ENCODE measurements at regions not wholly inside any gene's neighbourhood (a gene's known extent, or its start where the extent isn't known, plus 50 kb on each side); places are given as distances from the start of the nearest gene placed in this dataset.
"Not testable (repeated sequence)": the region's sequence is repeated elsewhere in the genome, so short reads cannot be mapped to it uniquely, and the experiment has no call there.

DNA sequence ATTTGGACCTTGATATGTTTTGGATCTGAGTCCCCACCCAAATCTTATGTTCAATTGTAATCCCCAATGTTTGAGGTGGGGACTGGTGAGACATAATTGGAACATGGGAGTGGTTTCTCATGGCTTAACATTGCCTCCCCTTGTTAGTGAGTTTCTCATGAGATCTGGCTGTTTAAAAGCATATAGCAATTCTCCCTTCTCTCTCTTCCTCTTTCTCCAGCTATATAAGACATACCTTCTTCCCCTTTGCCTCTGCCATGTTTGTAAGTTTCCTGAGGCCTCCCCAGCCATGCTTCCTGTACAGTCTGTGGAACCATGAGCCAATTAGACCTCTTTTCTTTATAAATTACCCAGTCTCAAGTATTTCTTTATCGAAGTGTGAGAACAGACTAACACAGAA lies 692.4 kb downstream of the KCNT2 start:
- no peak for DNase-seq (ENCODE audit: low spot score)

DNA sequence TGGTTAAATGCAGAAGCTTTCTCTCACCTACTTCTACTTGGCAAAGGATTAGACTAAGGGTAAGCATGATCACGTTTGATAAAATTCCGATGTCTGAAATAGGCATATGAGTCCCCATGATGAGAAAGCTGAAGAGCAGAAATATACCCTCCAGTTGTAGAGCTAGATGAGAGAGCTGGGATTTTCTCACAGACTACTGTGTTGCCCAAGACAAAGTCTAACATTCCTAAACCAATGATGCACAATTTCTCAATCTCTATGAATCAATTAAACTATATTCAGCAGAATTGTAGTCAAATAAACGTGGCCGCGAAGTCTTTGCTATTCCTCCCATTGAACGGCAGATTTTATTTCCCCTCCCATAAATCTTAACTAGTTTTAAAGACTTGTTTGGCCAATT lies 699.2 kb downstream of the KCNT2 start:
- no peak for DNase-seq (ENCODE audit: low spot score)

DNA sequence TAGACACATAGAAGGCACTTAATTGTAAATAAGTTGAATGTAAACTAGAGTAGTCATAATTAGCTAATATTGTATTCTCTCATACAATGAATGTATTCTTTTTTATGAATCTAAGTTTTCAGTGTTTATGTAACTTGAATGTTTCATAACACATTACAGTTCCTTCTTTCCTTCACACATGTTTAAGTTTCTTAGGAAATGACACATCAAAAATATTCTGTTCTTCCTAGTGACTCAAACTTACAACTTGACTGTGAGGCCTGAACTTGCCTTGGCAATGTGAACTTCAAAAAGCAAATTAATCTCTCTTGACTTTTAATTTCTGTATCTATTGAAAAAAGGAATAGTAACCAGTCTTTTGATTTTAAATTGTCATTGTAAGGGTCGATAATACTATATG lies 700.1 kb downstream of the KCNT2 start:
- no peak for DNase-seq (ENCODE audit: low spot score)

DNA sequence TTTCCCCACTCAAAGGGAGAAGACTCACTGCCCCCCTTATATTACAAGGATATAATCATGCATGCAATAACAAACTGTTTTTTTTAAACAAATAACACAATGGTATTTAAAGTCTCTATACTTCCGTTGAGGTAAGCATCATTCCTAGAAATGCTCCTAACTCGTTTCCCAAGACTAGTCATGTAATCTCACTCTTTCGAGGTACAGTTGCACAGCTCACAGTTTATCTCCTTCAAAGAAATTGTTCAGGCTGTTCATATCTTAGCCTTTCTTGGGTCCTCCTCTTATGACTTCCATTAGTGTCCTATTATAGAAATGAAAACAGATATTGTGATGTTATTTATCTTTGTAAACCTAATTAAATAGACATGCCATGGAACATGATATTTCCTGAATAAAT lies 705.0 kb downstream of the KCNT2 start:
- no peak for DNase-seq (ENCODE audit: low spot score)

DNA sequence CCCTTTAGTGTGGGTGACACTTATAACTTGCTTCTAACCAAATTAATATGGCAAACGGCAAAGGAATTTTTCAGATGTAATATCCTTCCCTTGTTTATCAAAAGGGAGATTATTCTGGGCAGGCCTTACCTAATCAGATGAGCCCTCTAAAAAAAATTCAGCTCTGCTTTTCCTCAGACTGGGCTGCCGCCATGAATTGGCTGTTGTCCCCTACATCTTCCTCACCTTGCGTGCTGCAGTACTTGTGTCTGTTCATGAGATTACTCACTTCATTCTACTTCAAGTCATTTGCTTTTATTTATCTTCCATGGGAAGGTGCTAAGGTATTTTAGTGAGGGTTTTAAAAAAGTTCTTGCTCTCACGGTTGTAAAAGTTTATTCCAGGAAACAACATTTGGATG lies 705.5 kb downstream of the KCNT2 start:
- no peak for DNase-seq (ENCODE audit: low spot score)

DNA sequence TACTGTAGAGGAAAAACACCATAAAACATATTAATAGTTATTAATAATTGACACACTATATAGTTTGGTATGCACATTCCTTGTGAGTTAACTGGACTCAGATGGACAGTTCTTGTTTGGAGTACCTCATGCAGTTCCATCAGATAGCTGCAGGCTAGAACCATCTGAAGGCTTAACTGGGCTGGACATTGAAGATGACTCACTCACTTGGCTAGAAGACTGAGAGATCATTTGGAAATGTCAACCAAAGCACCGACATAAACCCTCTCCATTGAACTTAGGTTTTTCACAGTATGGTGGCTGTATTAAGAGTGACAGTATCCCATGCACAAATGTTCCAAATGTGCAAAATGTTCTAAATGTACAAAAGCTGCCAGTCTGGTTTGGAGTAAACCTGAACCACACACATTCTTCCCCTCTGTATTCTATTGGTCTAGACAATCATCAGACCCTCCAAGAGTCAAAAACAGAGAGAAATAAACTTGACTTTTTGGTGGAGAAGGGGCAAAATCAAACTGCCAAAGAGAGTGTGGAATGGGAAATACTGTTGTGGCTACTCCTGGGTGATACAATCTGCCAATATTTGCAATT lies 708.4 kb downstream of the KCNT2 start:
- DNase-seq (ENCODE audit: low spot score) = no peak

DNA sequence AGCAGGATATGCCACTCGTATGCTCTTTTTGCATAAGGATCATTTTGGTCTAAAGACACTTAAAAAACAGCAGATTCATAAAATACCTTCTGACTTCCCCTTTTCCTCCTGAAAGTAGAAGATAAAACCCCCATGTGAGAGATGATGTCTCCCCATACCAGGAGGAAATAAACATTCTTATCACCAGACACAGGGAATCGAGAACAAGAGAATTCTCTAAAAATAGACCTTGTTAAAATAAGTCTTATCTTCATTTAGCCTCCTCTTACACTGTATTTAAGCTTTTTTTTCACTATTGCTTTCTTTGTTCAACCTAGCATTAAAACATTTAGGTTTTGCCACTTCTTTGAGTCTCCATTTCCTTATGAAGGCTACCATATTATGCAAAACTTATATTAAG lies 709.3 kb downstream of the KCNT2 start:
- no peak for DNase-seq (ENCODE audit: low spot score)

DNA sequence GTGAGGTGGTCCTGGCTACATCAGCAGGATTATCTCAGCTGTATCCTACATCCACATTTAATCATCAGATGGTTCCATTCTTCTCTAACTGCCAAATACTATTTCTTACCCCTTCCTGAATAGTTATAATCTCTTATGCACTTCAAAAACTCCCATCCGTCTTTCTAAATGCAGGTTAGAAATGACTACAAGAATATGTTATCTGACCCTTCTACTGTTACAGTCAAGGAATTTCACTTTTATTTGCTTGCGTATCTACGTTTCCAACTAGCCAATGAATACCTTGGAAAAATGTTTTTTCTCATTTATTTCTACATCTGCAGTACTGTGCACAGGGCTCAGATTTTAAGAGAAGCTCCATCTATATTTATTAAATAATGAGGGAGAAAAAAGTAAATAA lies 709.9 kb downstream of the KCNT2 start:
- DNase-seq (ENCODE audit: low spot score) = no peak

DNA sequence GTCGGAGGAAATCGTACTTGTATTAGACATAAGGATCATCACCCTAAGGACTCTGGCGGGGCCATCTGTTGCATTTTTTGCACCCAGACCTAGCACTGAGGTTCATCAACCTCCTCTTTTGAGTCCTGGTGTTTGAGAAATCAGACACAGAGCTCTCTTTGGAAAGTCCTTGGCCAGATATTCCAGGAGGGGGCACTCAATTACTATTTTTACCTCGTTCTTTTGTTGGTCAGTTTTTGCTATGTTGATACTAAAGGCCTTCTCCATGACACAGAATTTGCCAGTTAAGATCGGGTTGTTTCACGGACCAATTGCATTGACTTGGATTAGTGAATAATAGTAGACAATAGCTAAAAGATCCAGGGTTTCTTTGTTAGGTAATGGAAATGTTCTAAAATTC lies 711.2 kb downstream of the KCNT2 start:
- DNase-seq (ENCODE audit: low spot score) = no peak

DNA sequence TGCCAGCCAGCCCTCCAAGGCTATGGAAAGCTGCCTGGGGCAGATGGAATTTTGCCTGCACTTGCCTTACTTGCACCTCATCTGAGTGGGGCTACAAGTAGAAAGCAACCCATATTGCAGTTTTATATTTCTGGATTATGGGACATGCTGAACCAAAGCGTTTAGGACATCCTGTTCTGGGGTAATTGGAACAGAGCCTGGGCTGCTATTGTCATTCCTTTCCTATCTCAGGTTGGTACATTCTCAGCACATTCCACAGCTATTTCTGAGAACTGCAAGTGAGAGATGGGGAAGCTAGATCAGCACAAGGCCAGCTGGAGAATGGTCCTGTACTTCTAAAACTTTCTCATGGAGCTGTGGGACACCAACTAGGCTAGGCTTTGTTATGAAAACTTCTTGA lies 713.8 kb downstream of the KCNT2 start:
- DNase-seq (ENCODE audit: low spot score) = no peak

DNA sequence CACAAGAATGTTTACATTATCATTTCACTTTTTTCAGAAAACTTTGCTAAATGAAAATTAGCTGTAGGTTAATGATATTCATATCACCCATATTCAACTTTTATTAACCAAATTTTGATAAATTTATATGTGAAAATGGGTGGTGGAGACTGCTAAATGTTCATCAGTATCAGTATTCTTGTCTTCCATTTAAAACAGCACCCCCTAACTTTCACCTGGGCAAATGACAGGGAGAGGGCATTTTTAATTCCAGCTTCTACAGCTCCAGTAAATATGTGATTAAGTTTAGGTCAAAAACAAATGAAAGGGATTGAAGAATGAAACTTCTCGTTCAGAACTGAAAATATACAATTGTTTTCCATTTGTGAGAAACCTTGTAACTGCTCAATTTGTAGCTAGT lies 722.2 kb downstream of the KCNT2 start:
- no peak for DNase-seq (ENCODE audit: low spot score)

DNA sequence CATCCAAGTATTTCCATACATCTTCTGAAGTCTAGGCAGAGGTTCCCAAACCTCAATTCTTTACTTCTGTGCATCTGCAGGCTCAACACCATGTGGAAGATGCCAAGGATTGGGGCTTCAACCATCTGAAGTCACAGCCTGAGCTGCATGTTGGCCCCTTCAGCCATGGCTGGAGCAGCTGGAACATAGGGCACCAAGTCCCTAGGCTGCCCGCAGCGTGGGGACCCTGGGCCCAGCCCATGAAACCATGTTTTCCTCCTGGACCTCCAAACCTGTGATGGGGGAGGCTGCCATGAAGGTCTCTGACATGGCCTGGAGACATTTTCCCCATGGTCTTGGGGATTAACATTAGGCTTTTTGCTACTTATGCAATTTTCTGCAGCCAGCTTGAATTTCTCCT lies 729.8 kb downstream of the KCNT2 start:
- DNase-seq (ENCODE audit: low spot score) = no peak

DNA sequence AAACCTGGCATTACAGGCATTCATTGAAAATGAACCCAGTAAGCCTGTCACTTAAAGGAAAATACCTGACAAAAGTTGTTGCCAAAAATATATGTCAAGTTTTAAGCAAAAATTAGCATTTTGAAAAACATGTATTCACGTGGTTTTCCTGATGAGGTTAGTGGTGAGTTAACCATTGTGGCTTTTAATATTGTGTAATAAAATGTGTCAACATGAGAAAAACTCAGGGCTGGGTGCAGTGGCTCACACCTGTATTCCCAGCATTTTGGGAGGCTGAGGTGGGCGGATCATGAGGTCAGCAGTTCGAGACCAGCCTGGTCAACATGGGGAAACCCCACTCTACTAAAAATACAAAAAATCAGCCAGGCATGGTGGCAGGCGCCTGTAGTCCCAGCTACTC lies 731.4 kb downstream of the KCNT2 start:
- DNase-seq (ENCODE audit: low spot score) = no peak

DNA sequence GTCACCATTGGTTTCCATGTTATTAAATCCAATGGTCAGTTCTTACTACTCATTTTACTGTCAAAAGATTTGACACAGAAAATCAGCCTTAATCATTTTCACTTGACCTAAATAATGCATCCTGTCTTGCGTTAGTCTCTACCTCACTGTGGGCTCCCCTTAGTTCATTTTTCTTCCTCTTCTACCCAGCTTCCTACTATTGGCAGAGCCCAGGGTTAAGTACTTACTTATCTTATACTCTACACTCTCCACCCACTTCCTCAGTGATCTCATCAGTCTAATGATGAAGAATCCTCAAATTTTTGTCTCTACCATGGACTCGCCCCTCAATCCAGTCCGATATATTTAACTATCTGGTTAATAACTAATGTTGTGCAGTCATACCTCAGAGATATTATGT lies 735.9 kb downstream of the KCNT2 start:
- DNase-seq (ENCODE audit: low spot score) = no peak

DNA sequence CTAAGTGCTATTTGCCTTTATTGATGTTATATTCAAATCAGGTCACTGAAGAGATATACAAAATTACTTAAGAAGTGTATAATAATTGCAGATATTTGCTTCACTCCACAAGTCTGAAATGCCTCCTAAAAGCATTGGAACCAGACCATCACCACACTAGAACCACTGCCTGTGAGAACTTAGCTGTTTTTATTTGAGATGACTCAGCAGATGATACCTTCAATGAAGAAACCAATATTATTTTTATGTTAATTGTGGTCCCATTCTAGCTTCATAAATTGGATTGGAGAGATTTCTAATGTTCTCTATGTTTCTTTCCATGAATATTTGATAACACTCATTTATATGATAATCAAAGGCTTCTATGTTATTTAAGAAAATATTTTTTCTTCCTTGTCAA lies 740.6 kb downstream of the KCNT2 start:
- no peak for DNase-seq (ENCODE audit: low spot score)

DNA sequence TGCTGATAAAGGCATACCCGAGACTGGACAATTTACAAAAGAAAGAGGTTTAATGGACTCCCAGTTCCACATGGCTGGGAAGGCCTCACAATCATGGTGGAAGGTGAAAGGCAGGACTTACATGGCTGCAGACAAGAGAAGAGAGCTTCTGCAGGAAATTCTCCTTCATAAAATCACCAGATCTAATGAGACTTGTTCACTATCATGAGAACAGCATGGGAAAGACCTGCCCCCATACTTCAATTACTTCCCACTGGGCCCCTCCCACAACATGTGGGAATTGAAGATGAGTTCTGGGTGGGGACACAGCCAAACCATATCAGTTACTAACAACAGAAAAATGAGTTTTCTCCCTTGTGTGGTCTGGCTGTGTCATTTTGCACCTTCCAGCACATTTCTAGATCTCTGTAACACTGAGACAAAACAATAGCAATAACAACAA lies 741.4 kb downstream of the KCNT2 start:
- DNase-seq (ENCODE audit: low spot score) = no peak

DNA sequence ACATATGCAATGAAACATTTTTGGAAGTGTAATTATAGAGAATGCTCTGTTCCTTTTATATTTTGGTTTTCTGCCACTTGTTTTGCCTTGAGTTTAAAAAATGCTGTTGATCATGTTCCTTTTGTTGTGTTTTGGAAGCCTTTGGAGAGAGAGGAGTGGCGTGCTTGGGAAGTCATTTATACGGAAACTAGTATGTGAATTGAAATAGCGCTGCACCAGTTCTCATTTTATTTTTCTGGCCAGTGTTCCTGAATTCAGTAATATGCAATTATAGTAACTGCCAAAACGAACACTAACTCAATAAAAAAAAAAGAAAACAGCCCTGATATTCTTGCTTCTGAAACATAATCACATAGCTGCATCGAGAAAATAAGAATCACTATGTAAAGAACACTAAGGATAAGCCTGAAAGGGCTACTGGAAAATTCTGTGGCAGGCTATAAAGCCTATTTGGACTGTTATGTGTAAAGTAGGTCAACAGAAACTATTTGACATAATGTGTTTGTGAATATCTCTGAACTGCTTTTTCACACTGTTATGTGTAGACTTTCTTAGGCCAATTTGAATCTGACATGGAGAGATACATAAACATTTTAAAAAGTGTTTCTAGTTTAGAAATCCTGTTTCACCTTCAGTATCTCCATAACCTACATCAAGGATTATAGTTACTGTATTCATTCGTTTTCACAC lies 742.0 kb downstream of the KCNT2 start:
- DNase-seq (ENCODE audit: low spot score) = peak; percentile 5

DNA sequence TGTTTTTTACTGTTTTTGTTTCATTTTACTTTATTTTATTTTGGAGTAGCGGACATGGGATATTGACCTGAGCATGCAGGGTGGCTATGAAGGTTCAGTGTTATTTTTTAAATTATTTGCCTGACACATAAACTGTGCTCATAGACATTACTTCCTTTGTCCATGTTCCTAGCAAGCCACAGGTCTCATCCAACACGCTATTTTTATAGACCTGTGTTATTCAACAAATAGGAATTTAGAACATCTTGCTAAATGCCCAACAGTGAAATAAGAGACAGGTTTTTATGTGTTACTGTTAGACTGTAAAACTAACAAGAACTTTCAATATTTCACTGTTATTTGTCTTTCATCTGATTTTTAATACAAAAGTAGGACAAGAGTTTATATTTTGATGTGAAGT lies 756.4 kb downstream of the KCNT2 start:
- no peak for DNase-seq (ENCODE audit: low spot score)

DNA sequence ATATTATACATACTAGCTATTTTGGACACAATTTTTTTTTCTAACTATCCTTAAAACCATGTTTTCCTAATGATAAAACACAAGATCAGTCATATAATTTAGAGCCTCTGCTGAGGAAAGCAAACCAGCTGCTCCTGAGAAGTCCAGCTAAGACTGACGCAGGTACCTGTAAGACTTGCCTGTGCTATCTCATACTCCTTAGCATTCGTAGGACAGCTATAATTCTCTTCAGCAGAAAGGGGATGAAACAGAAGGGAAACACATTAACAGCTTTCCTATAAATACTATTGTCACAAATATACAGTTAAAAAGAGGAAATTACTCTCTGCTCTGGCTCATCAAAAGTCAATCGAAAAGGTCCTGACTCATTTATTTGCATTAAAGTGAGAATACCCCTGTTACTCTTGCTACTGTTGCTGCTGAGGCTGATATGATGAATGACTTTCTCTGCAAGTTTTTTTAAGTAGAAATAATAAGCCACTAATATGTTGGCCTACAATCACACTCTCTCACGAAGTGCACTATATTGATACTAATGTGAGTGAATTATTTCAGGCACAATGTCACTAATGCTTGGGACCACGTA lies 757.1 kb downstream of the KCNT2 start:
- no peak for DNase-seq (ENCODE audit: low spot score)

DNA sequence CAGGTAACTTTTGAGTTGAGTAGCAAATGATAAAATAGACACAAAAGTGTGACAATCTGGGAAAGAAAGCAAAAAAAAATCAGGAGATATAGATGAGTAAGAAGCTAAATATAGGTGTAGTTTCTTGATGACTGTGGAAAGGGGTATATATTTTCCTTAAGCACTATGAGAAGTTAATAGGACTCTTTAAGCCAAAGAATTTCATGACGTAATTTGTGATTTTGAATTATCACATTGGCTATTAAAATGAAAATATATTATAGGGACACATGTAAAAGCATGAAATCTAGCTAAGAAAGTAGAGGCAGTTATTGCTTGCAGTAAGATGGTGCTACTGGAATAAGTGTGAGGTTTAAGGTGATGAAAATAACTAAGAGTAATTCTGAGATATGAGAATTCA lies 759.1 kb downstream of the KCNT2 start:
- DNase-seq (ENCODE audit: low spot score) = no peak

DNA sequence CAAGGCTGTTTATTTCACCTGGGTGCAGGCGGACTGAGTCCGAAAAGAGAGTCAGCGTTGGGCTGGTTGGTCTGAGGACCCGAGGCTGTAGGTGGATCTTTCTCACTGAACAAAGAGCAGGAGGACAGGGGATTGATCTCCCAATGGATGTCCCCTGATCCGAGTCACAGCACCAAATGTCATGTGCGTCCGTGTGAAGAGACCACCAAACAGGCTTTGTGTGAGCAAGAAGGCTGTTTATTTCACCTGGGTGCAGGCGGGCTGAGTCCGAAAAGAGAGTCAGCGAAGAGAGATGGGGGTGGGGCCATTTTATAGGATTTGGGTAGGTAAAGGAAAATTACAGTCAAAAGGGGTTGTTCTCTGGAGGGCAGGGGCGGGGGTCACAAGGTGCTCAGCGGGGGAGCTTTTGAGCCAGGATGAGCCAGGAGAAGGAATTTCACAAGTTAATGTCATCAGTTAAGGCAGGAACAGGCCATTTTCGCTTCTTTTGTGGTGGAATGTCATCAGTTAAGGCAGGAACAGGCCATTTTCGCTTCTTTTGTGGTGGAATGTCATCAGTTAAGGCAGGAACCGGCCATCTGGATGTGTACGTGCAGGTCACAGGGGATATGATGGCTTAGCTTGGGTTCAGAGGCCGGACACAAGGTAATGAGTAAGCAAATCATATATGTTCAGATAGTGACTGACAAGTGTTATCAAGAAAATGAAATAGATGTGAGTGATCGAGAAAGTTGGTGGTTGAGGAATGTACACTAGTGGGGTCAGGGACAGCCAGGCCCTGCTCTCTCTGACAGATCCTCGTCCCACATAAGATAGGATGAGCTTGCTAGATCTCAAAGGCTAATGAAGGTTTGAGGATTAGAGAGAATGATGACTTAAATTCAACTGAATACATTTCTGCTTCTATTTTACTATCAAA lies 760.0 kb downstream of the KCNT2 start:
- not testable (repeated sequence) for DNase-seq (ENCODE audit: low spot score)

DNA sequence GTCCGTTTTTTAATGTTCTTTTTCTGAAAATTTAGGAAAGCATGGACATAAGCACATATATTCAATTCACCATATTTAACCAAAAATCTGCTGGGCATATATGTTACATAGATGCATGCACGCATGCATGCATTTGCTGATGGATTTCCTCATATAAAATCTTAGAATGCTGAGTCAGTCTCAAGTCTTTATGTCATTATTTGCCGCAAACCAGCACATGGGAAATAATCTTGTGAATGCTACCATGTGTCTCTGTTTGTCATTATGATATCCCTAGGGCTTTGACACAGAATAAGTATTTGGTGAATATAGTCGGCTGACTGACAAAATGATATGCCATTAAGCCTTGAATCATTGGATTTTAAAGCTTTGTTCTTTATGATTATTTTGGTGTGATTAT lies 776.5 kb downstream of the KCNT2 start:
- DNase-seq (ENCODE audit: low spot score) = no peak

DNA sequence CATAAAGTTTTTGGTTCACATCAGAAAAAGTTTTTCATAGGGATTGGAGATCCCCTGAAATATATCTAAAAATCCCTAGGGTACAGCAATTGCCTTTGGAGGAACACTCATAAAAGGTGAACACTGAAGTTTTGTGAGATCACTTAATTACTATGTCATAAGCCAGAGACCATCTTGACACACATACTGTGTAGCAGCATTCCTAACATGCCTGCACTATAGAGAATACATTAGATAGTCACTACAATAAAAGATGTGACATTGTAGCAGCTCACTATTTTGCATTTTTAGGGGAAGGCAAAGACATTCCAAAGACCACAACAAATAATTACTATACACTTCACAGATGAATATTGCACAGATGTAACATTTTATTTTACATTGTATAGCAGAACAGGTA lies 779.9 kb downstream of the KCNT2 start:
- DNase-seq (ENCODE audit: low spot score) = no peak
